Endodermal cell (in vitro differentiated cells): ENCODE measurements at regions not wholly inside any gene's neighbourhood (a gene's known extent, or its start where the extent isn't known, plus 50 kb on each side); places are given as distances from the start of the nearest gene placed in this dataset.
"Not testable (repeated sequence)": the region's sequence is repeated elsewhere in the genome, so short reads cannot be mapped to it uniquely, and the experiment has no call there.

Experiments
- DNase-seq: peaks from one replicate; pipeline ENCODE4 v3.0.0-alpha.2; 2017
- H3K27ac ChIP-seq: 2 replicates; pipeline ENCODE4 v1.5.1; 2013; ENCODE audit warnings: mild to moderate bottlenecking, low read depth, low read length, moderate library complexity
- H3K27me3 ChIP-seq: 2 replicates; pipeline ENCODE4 v1.6.1; 2013; ENCODE audit warnings: mild to moderate bottlenecking, low read length, moderate library complexity; ENCODE audit not compliant: insufficient read depth, control insufficient read depth, poor library complexity, severe bottlenecking
- H3K36me3 ChIP-seq: 2 replicates; pipeline ENCODE4 v1.7.0; 2013; ENCODE audit warnings: mild to moderate bottlenecking, low read length, moderate library complexity; ENCODE audit not compliant: control insufficient read depth, insufficient read depth
- H3K4me1 ChIP-seq: one replicate; pipeline ENCODE4 v1.7.0; 2013; ENCODE audit warnings: low read length; ENCODE audit not compliant: control insufficient read depth, insufficient read depth
- H3K4me3 ChIP-seq: 2 replicates; pipeline ENCODE4 v1.5.1; 2013; ENCODE audit warnings: mild to moderate bottlenecking, low read length, moderate library complexity
- H3K9ac ChIP-seq: 2 replicates; pipeline ENCODE4 v1.6.1; 2013; ENCODE audit warnings: mild to moderate bottlenecking, low read length, moderate library complexity; ENCODE audit not compliant: poor library complexity, severe bottlenecking; ENCODE audit errors: extremely low read depth
- H3K9me3 ChIP-seq: 2 replicates; pipeline ENCODE4 v1.6.1; 2013; ENCODE audit warnings: mild to moderate bottlenecking, low read length, moderate library complexity; ENCODE audit not compliant: control insufficient read depth
- H3K27ac Mint-ChIP-seq: 2 replicates; pipeline ENCODE4 v1.8.0; 2020; ENCODE audit warnings: mixed read lengths
- H3K27me3 Mint-ChIP-seq: 2 replicates; pipeline ENCODE4 v1.8.0; 2021; ENCODE audit warnings: mild to moderate bottlenecking, mixed read lengths; ENCODE audit not compliant: insufficient read depth
- H3K36me3 Mint-ChIP-seq: 2 replicates; pipeline ENCODE4 v1.8.0; 2020; ENCODE audit warnings: low read depth, mixed read lengths
- H3K4me1 Mint-ChIP-seq: 2 replicates; pipeline ENCODE4 v1.8.0; 2020; ENCODE audit warnings: mixed read lengths
- H3K4me3 Mint-ChIP-seq: 2 replicates; pipeline ENCODE4 v1.8.0; 2020; ENCODE audit warnings: mild to moderate bottlenecking, moderate library complexity, mixed read lengths
- H3K9me3 Mint-ChIP-seq: 2 replicates; pipeline ENCODE4 v1.8.0; 2020; ENCODE audit warnings: mild to moderate bottlenecking, mixed read lengths
- WGBS, 2 experiments: methylation state at CpG; one replicate each; pipeline versions ENCODE4 v1.1.5 to v1.1.7; 2013; ENCODE audit warnings: missing lambda C conversion rate in 2 of 2, mixed read lengths in 1 of 2; ENCODE audit not compliant: insufficient coverage in 1 of 2, insufficient read length in 1 of 2; 5-methylcytosine and 5-hydroxymethylcytosine counted together
- TF ChIP-seq, protein P1 (sequence below): fragments of 200-600 bp; sonication (generic); conservative IDR thresholded peaks from 2 replicates; pipeline ENCODE4 v1.5.0; 2021; ENCODE audit warnings: antibody characterized with exemption, mild to moderate bottlenecking

DNA sequence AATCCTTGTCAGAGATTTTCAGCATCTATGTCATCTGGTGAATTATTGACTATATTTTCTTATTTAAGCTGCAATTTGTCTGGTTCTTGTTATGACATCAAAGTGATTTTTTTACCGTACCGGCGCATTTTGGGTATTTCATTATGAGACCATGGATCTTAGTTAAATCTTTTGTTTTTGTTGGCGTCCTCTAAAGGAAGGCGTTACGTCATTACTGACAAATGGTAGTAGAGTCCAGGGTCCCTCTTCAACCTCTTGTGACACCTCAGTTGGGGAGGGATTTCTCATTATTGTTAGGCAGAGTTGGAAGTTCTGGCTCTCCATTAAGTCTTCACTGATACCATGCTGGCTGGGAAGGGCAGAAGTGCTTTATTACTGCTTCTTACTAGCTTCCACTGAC lies 175.8 kb upstream of the MMADHC start:
- no peak for DNase-seq
- Mint-ChIP-seq H3K4me1 (peaks cover 2% of the 10 kb centered on the region), H3K9me3 (no peaks in the 10 kb centered on the region), H3K27ac (no peak overlapping the region), H3K27me3 (no peaks in the 10 kb centered on the region), H3K36me3 (no peaks in the 10 kb centered on the region), H3K4me3 (no peak overlapping the region)
- TF ChIP-seq, protein P1, sequence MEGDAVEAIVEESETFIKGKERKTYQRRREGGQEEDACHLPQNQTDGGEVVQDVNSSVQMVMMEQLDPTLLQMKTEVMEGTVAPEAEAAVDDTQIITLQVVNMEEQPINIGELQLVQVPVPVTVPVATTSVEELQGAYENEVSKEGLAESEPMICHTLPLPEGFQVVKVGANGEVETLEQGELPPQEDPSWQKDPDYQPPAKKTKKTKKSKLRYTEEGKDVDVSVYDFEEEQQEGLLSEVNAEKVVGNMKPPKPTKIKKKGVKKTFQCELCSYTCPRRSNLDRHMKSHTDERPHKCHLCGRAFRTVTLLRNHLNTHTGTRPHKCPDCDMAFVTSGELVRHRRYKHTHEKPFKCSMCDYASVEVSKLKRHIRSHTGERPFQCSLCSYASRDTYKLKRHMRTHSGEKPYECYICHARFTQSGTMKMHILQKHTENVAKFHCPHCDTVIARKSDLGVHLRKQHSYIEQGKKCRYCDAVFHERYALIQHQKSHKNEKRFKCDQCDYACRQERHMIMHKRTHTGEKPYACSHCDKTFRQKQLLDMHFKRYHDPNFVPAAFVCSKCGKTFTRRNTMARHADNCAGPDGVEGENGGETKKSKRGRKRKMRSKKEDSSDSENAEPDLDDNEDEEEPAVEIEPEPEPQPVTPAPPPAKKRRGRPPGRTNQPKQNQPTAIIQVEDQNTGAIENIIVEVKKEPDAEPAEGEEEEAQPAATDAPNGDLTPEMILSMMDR, result no peak
- WGBS, 2 experiments, result 80 to 81% methylated on average over 6 of the region's 6 CpGs
- H3K4me3 ChIP-seq, result no peak overlapping the region
- H3K27me3 ChIP-seq, result no peaks in the 10 kb centered on the region
- no peaks in the 10 kb centered on the region for H3K9me3 ChIP-seq
- no peak overlapping the region for H3K9ac ChIP-seq
- H3K36me3 ChIP-seq, result no peaks in the 10 kb centered on the region
- H3K4me1 ChIP-seq, result no peaks in the 10 kb centered on the region
- H3K27ac ChIP-seq, result no peak overlapping the region

GRCh38 chr2:149761611-149762010 lies 174.0 kb upstream of the MMADHC start:
- TF ChIP-seq, protein P1, result no peak
- Mint-ChIP-seq H3K27ac (no peak overlapping the region), H3K4me1 (peaks cover 2% of the 10 kb centered on the region), H3K27me3 (no peaks in the 10 kb centered on the region), H3K4me3 (no peak overlapping the region), H3K9me3 (no peaks in the 10 kb centered on the region), H3K36me3 (no peaks in the 10 kb centered on the region)
- H3K9me3 ChIP-seq, result no peaks in the 10 kb centered on the region
- 92 to 100% methylated on average over 1 to 2 of the region's 2 CpGs for WGBS, 2 experiments
- no peaks in the 10 kb centered on the region for H3K4me1 ChIP-seq
- H3K4me3 ChIP-seq, result no peak overlapping the region
- DNase-seq, result no peak
- no peaks in the 10 kb centered on the region for H3K36me3 ChIP-seq
- no peaks in the 10 kb centered on the region for H3K27me3 ChIP-seq
- H3K9ac ChIP-seq, result no peak overlapping the region
- H3K27ac ChIP-seq, result no peak overlapping the region

DNA sequence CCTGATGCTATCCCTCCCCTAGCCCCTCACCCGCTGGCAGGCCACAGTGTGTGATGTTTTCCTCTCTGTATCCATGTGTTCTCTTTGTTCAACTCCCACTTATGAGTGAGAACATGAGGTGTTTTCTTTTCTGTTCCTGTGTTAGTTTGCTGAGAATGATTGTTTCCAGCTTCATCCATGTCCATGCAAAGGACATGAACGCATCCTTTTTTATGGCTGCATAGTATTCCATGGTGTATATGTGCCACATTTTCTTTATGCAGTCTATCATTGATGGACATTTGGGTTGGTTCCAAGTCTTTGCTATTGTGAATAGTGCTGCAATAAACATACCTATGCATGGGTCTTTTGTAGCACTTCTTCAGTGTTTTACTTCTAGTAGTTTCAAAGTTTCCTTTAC lies 171.8 kb upstream of the MMADHC start:
- not testable (repeated sequence) for H3K27ac Mint-ChIP-seq, H3K4me3 Mint-ChIP-seq, H3K4me1 ChIP-seq, H3K27me3 Mint-ChIP-seq, H3K36me3 Mint-ChIP-seq, H3K27me3 ChIP-seq, DNase-seq, H3K9me3 ChIP-seq, H3K27ac ChIP-seq, H3K4me1 Mint-ChIP-seq, H3K36me3 ChIP-seq, H3K9ac ChIP-seq, H3K4me3 ChIP-seq
- H3K9me3 Mint-ChIP-seq, result peaks cover 13% of the 10 kb centered on the region
- 80 to 97% methylated on average over 1 to 2 of the region's 2 CpGs for WGBS, 2 experiments

- H3K4me1 Mint-ChIP-seq, H3K36me3 Mint-ChIP-seq, H3K9ac ChIP-seq, H3K27me3 Mint-ChIP-seq, H3K9me3 ChIP-seq, H3K27ac ChIP-seq, H3K4me3 Mint-ChIP-seq, H3K36me3 ChIP-seq, H3K4me1 ChIP-seq, H3K27ac Mint-ChIP-seq, DNase-seq, H3K27me3 ChIP-seq, H3K4me3 ChIP-seq: not testable (repeated sequence)
- 87% methylated on average over 1 of the region's 1 CpG; no CpG with 5 or more reads in 1 of the 2 experiments for WGBS, 2 experiments
- peaks cover 25% of the 10 kb centered on the region for H3K9me3 Mint-ChIP-seq
These were observed 167.1 kb upstream of the MMADHC start for GRCh38 chr2:149754722-149755121.
